NCI-H446 treated with DMSO at 0.1 percent for 48 hours (cell line): ENCODE measurements at regions not wholly inside any gene's neighbourhood (a gene's known extent, or its start where the extent isn't known, plus 50 kb on each side); places are given as distances from the start of the nearest gene placed in this dataset.
"Not testable (repeated sequence)": the region's sequence is repeated elsewhere in the genome, so short reads cannot be mapped to it uniquely, and the experiment has no call there.

ENCODE experiments used
- DNase-seq: peaks from one replicate; lab custom pipeline; 2025; lab: John Stamatoyannopoulos, UW

DNA sequence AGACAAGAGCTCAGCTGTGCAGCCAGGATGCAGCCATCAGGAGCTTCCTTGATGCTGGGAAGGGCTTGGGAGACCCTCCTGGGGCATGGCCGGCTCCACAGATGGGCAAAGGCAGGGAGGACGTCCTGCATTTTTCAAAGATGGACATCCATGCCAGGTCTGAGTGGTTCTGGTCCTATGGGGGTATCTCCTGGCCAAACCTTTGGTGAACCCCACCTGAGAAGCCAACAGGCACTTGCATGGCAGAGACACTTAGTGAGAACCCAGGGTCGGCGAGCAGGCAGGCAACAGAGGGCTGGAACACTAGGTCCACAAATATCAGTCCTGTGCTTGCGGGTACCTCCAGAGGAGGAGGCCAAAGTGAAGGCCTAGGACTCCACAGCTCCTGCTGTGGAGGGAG is 70.0 kb downstream of the KCTD15 start:
- DNase-seq, result no peak

DNA sequence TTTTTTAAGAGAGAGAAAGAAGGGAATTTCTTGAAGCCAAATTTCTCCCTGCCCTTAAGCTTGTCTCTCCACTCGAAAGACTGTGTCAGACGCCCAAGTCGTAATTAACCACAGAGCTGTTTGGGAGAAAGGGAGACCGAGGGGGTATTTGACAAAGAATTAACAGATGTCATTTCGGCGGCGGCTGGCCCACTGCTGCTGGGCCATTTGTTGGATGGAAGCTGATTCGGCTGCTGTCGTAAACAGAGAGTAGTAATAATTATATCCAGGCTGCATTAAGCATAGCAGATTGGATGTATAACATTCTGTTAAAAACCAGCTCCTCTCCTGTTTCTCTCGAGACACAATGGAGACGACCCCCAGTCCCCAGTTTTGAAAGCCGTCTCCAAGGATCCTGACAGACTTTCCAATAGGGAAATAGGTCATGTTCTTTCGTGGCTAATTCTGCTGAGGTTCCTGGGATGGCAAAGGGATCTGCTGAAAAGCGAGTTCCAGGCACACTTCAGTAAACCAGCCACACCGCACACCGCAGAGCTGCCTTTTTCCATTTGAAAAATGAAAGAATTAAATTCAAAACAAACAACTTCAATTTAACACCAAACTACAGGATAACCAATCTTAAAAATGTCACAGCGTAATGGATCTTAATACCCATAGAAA is 71.5 kb downstream of the KCTD15 start:
- no peak for DNase-seq

DNA sequence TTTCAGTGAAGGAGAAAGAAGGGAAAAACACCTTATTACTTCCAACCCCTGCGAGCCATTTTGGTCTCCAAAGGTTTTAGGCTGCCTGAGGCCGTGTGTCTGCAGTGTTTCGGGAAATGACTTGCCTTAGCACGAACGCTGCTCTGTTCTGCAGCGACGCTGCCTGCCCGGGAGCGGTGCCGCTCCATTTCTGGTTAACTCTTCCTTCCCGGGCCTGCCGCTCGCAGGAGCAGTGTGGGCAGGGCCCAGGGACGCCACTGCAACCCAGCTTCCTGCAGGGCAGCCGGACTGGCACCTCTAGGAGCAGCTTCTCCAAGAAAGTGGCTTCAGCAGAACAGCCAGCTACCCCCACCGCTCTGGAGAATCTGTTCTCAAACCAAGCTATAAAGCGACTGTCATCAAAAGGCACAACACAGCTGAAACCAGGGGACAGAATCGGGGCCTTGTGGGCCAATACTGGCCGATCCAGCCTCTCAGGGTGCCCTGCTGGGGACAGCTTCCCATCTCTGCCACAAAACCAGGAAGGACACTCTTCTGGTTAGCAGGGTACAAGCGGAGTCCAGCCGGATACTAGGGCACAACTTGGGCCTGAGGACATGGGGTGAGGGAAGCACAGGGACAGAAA is 72.2 kb downstream of the KCTD15 start:
- no peak for DNase-seq

DNA sequence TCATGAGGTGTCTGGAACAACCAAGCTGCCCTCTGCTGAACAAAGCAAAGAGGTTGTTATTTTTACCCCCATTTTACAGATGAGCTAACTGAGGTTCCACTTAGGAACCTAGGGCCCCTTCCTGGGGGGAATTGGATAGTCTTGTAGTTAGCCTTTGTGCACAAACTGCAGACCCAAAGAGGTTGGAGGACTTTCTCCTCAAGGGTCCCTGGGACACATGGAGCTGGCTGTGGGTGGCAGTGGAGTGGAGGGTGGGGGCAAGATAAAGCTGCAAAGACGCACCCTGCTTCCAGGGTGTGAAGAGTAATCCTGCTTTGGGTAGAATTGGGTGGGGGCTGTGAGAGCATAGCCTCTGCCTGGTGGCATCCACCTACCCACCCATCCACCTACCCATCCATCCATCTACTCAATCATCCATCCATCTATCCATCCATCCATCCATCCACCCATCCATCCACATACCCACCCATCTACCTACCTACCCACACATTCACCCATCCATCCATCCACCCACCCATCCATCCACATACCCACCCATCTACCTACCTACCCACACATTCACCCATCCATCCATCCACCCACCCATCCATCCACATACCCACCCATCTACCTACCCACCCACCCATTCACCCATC is 73.7 kb downstream of the KCTD15 start:
- DNase-seq, result not testable (repeated sequence)

DNA sequence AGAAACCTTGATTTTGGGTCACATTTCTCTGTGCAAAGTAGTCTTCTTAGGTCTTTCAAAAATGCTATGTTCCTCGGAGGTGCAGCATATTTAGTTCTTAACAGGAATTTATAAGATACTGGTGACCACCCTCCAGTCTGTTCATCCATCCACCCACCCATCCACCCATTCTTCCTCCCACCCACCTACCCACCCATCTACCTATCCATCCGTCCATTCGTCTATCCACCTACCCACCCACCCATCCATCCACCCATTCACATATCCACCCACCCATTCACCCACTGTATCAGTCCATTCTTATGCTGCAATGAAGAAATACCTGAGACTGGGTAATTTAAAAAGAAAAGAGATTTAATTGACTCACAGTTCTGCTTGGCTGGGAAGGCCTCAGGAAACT is 74.9 kb downstream of the KCTD15 start:
- DNase-seq, result no peak

DNA sequence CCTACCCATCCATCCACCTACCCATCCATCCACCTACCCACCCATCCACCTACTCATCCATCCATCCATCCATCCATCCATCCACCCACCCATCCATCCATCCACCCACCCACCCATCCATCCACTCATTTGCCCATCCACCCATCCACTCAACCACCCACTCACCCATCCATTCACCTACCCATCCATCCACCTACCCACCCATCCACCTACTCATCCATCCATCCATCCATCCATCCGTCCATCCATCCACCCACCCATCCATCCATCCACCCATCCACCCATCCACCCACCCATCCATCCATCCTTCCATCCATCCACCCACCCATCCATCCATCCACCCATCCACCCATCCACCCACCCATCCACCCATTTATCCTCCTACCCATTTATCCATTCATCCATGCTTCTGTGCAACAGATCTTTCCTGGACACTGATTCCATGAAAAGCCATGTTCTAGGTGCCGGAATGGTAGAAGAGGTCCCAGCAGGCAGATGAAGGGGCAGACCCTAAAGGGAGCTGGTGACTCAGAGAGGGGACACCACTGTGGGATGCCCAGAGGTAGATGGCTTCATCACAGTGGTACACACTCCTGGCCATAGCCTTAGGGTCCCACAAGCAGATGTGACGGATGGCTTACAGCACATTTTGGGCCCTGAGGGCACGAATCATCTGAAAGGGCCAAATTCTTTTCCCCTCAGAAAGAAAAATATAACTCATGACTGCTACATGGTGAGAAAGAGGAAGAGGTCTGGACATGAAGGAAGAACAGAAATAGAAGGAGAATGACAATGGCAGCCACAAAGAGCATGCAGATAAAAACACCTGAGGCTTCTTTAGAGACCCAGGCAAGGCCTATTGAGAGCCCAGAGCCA is 76.0 kb downstream of the KCTD15 start:
- DNase-seq, result no peak

DNA sequence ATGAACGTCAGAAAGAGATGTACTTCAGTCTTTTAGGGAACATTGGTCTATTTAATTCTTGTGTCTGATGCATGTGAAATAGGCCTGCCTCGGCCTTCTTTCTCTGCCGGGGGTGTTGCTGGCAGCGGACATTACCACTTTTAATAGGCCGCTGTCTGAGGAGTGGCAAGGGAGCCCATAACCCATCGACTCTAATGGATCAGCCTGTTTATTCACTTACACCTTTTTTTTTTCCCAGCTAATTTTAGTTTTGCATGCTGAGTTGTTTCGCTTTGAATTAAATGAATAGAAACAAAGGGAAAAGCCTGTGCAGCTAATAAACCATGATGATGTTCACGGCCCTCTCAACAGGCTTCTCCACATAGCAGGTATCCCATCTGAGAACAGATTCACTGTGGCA is 78.4 kb downstream of the KCTD15 start:
- DNase-seq, result no peak

DNA sequence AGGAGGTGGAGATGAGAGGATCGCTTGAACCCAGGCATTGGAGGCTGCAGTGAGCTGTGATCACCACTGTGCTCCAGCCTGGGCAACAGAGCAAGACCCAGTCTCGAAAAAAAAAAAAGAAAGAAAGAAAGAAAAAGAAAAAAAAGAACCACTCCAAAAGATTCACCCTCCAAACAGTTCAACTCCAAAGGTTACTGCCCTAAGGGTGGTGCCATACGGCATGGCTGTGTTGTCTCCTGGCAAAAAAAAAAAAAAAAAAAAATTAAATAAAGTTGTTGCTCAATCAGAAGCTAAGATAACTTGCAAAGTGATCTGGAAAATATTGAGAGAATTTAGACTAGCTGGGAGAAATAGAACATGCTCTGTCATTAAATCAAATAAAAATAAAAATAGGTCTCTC is 79.5 kb downstream of the KCTD15 start:
- DNase-seq, result no peak

DNA sequence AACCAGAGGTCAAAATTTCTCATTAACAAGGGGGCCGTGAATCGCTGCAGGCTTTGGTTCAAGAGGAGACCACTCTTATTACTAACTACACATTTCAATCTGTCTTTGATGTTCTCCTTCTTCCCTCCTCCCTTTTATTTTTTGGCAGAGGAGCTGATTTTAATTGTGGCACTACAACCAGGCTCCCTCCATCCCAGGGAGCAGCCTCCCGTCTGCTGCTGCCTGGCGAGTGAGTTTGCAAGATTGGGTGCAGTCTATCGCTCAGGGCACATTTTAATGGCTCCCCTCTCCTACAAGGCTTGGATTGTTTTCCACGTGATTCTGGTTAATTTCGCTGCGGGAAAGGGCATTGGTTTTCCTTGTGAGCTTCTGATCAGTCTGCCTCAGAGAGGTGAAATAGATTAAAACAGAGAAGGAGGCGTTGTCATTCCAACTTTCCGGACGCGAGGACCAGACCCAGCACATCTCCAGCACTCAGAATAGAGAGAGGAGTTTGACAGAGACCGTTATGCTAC is 81.4 kb downstream of the KCTD15 start:
- no peak for DNase-seq

DNA sequence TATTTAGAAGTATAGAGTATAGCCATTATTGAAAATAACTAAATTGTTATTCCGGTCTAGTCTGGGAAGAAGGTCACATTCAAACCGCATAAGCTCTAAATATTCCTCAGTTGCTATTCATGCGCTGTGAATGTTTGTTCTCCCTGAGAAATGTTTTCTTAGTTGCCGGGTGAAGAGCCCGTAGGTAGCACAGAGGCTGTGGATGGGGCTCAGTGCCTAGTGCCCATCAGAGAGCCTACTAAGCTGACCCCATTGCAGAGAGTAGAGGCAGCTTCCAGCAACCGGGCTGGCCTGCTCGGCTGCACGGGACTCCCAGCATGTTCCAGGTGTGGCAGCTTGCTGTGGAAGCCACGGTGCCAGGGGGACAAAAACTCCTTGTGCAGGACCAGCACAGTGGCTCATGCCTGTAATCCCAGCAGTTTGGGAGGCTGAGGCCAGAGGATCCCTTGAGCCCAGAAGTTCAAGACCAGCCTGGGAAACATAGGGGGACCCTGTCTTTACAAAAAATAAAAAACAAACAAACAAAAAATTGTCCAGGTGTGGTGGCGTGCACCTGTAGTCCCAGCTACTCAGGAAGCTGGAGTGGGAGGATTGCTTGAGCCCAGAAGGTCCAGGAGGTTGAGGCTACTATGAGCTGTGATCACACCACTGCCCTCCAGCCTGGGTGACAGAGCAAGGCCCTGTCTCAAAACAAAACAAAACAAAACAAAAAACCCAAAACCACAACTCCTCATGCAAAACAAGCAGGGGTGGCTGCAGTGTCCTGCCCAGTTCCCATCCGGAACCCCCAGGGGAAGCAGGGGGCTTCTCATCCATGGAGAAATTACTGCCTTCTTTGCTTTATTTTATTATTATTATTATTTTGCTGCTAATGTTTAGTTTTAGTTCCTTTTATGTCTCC is 82.5 kb downstream of the KCTD15 start:
- no peak for DNase-seq

DNA sequence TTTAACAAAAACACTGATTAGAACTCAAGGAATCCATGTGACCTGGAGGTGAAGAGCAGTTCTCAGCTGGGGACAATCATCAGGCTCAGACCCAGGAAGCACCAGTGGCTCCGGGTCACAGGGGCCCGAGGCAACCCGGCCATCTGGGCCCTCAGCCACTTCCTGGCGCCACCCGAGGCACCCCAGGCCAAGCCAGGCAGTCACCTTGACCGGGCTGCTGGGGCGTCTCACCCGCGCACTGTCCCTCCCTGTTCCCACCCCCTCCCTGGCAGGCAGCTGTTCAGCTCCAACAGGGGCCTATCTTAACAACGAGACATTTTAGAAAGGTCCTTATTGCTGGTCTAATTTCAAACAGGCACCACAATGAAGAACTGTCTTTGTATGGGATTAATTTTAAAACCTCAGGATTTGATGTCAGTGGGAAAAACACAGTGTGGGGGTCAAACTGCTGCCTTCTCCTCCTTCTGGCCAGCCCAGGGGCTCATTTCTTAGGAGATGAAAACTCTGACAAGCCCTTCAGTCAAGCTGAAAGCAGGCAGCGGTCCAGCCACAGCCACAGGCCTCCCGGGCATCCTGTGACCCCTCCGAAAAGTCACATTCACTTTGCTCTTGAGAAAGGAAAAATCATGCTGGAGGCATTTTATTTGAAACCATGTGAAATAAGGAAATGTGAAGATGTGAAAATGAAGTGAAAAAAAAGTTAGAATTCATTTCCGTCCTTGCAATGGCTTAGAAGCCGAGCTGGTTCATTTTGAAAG is 83.3 kb downstream of the KCTD15 start:
- no peak for DNase-seq

DNA sequence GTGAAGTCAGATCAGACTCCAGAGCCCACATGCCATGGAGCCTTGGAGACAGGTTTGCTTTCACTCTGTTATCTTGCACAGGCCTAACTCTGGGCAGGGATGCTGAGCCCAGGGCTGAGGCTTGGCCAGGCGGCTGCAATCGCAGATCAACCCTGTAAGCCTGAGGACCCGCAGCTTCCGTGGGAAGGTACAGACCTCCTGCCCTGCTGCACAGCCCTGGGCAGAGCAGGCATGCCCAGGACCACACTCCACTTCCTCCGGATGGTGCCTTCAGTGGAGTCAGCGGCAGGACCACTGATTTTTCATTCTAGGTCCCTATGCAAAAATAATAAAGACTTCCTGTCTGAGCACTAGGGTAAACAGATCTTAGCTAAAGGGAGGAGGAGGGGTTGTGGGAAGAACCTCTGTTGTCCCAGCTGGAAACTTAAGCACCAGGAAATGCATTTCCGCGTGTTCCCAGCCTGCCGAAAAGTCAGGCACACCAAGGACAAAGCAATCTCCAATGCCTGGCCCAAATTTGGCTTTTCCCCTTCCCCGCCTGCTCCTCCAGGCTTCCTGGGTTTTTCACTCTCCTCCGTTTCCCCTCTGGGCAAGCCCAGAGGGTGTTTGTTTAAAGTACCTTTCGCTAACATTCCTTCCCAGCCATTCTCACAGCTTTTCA is 87.3 kb downstream of the KCTD15 start:
- no peak for DNase-seq

DNA sequence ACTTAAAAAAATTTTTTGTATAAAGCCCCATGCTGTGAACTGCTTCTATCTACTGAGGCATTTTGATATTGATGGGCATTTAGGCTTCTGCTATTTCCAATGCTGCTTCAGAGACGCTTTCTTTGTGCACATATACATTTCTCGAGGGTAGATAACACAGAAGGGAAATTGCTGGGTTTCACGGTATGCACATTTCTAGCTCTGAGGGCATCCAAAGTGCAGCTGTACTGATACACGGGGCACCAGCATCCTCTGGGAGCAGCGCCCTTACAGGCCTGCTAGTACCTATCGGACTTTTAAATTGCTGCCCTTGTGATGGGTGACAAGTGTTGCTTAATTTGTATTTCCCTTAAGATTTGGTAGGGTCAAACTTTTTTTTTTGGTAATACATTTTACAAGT is 88.6 kb downstream of the KCTD15 start:
- no peak for DNase-seq

DNA sequence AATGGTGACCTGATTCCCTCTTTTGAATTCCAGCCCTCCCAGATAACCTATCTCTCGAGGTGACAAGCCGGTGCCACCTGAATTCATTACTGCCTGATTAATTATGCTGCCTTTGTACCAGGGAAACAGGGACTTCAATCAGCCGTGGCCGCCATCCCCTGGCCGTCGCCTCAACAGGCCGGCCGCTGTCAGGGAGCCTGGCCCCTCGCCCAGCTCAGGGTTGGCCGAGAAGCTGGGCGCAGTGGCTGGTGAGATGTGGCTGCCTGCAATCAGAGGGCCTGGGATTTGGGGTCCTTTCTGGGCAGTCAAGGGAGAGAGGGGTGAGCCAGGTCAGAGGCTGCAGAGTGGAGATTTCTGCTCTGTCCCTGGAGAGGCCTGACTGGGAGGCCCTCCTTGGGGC is 91.2 kb downstream of the KCTD15 start:
- DNase-seq, result no peak

DNA sequence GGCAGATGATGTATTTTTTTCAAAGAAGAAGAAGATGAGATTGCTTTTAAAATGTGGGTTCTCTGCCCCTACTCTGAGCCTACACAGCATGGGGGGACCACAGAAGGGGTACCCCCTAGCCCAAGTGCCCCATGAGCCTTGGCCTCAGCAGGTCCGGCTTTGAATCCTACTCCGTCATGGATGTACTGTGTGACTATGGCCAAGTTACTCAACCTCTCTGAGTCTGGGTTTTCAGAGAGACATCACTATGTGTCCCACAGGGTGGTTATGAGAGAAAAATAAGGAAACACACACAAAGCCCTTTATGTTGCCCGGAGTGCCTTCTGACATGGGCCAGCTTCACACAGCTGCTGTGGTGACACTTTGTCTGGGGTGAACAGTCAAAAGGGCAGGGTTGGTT is 92.0 kb downstream of the KCTD15 start:
- no peak for DNase-seq

DNA sequence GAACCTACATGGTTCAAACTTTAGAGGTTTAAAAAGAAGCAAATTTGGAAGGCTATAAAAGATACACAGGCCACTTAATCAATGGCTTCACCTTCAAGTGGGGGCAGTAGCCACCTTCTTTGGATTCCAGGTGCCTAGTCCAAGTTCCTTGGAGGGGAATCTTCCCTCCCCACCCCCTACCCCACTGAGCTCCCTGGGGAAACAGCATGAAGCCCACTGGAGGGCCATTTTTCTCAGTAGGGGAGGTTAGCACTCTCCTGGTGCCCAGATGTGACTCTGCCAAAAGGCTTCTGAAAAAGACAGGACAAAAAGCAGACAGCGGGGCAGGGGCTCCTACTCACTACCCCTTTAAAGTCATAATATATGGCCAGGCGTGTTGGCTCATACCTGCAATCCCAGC is 93.9 kb downstream of the KCTD15 start:
- DNase-seq, result no peak

DNA sequence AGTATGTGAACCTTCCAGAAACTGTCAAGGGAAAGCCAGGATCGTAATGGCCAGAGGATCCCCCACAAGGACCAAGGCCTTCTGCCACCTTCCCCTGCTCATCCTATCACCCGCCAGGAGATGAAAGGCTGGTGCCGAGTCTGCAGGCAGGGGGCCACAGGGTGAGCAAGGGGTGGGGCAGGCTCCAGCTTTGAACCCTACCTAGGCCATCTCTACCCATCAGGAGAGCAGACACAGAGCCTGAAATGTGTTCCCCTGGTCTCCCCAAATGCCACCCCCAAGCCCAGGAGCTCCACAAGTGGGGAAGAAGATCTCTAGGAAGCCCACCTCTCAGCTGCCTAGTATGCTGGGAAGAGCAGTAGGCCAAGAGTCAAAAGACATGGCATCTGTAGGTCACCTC is 95.1 kb downstream of the KCTD15 start:
- no peak for DNase-seq

DNA sequence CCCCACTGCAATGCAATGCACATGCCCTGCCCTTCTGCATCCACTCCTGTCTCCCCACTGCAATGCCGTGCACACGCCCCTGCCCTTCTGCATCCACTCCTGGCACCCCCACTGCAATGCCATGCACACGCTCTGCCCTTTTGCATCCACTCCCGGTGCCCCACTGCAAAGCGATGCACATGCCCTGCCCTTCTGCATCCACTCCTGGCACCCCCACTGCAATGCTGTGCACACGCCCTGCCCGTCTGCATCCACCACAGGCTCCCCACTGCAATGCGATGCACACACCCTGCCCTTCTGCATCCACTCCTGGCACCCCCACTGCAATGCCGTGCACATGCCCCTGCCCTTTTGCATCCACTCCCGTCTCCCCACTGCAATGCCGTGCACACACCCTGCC is 98.1 kb downstream of the KCTD15 start:
- DNase-seq, result no peak

DNA sequence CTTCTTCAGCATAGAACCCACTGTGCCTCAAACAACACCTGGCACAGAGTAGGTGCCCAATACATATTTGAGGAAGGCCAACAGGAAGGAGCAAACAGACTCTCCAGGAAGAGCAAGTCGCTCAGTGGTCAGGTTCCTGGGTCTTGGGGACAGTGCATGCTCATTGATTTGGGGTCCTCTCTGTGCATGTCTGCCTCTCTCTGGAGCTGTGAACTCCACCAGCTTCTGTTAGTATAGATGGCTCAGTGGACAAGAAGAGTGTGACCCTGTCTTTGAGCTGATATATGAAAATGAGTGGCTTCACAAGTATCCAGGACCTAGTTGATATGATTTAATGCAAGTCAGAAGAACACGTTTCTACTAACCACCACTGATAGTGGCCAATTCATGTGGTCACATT is 98.7 kb downstream of the KCTD15 start:
- no peak for DNase-seq

DNA sequence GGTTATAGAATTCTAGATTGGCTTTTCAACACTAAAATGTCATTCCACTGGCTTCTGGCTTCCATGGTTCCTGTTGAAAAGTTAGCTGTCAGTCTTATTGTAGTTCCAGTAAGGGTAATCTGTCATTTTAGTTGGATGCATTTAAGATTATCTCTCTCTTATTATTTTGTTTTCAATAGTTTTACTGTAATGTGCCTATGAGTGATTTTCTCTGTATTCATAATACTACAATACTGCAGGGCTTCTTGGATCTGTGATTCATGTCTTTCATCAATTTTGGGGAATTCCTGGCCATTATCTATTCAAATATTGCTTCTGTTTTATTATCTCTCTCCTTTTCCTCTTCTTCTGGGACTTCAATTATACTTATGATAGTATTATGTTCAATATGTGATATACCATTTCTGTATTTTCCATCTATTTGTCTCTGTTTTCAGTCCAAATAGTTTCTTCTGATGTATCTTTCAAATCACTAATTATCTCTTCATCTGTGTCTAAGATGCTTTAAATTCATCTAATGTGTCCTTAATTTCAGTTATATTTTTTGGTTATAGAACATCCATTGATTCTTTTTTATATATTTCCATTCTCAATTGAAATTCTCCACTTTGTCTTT is 101.5 kb downstream of the KCTD15 start:
- no peak for DNase-seq
